ENCODE measurements at regions not wholly inside any gene's neighbourhood (a gene's known extent, or its start where the extent isn't known, plus 50 kb on each side); places are given as distances from the start of the nearest gene placed in this dataset.

GRCh38 chr9:28981711-28982110 is 1408.4 kb upstream of the C9orf72 start:
- Histone ChIP-seq H3K9me3 (replicated peaks; ENCODE audit: control insufficient read depth, insufficient read depth, low read length) (no peaks in the 10 kb centered on the region), H3K27me3 (ENCODE audit: control insufficient read depth in 2 of 2, insufficient read depth in 2 of 2, low read length in 2 of 2) (no peaks in the 10 kb centered on the region), H3K4me2 (ENCODE audit: insufficient read depth, low read length) (no peak overlapping the region), H3K9me1 (replicated peaks; ENCODE audit: control insufficient read depth, extremely low read depth, insufficient read depth, low read length) (no peaks in the 10 kb centered on the region), H2AFZ (ENCODE audit: low read depth, low read length) (no peak overlapping the region), H3K9ac (replicated peaks; ENCODE audit: extremely low read depth, insufficient read depth, low read length) (no peak overlapping the region), H3K79me2 (ENCODE audit: control insufficient read depth, insufficient read depth, low read length) (no peaks in the 10 kb centered on the region), H3K27ac (ENCODE audit: insufficient read depth, low read depth, low read length) (no peak overlapping the region), H3K4me3 (replicated peaks in 1 of 3; ENCODE audit: insufficient read depth in 1 of 3, low read depth in 1 of 3, low read length in 3 of 3) (no peak overlapping the region), H3K4me1 (ENCODE audit: control insufficient read depth, extremely low read depth, insufficient read depth, low read length) (no peaks in the 10 kb centered on the region), H3K36me3 (ENCODE audit: control insufficient read depth in 2 of 2, extremely low read depth in 1 of 2, insufficient read depth in 2 of 2, low read length in 2 of 2) (no peaks in the 10 kb centered on the region), H4K20me1 (replicated peaks; ENCODE audit: control insufficient read depth, extremely low read depth, insufficient read depth, low read length) (no peaks in the 10 kb centered on the region)
- TF ChIP-seq MAX (IDR thresholded peaks at IDR 0.05; ENCODE audit: insufficient read depth, insufficient read length) = no peak
- TF ChIP-seq, protein P1, sequence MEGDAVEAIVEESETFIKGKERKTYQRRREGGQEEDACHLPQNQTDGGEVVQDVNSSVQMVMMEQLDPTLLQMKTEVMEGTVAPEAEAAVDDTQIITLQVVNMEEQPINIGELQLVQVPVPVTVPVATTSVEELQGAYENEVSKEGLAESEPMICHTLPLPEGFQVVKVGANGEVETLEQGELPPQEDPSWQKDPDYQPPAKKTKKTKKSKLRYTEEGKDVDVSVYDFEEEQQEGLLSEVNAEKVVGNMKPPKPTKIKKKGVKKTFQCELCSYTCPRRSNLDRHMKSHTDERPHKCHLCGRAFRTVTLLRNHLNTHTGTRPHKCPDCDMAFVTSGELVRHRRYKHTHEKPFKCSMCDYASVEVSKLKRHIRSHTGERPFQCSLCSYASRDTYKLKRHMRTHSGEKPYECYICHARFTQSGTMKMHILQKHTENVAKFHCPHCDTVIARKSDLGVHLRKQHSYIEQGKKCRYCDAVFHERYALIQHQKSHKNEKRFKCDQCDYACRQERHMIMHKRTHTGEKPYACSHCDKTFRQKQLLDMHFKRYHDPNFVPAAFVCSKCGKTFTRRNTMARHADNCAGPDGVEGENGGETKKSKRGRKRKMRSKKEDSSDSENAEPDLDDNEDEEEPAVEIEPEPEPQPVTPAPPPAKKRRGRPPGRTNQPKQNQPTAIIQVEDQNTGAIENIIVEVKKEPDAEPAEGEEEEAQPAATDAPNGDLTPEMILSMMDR (IDR thresholded peaks at IDR 0.05; ENCODE audit: extremely low read depth in 1 of 2, insufficient read depth in 1 of 2, low read depth in 1 of 2, low read length in 2 of 2) = no peak
- TF ChIP-seq MYC (IDR thresholded peaks at IDR 0.05; ENCODE audit: low read depth, low read length) = no peak
- TF ChIP-seq POLR2AphosphoS5 (IDR thresholded peaks at IDR 0.05; ENCODE audit: insufficient read depth, low read depth, low read length) = no peak
- TF ChIP-seq EZH2 (IDR thresholded peaks at IDR 0.05; ENCODE audit: borderline replicate concordance, low read depth, low read length, severe bottlenecking) = no peak
- TF ChIP-seq JUN (IDR thresholded peaks at IDR 0.05; ENCODE audit: borderline replicate concordance, insufficient read depth, insufficient read length, low read depth) = no peak
- FAIRE-seq = no peak
- no peak for DNase-seq (ENCODE audit: low read depth, low spot score)
- POLR2A ChIA-PET = no interaction called here
- dilution Hi-C loops (cut with MboI; ENCODE audit: extremely low pct_ligation_motif_present, low sequenced_read_pairs) (no loop called here), intact Hi-C loops (cut with micrococcal nuclease) (no loop called here)
- CTCF ChIA-PET = no interaction called here
- BruUV-seq (replicated peaks) = no TSS peak

DNA sequence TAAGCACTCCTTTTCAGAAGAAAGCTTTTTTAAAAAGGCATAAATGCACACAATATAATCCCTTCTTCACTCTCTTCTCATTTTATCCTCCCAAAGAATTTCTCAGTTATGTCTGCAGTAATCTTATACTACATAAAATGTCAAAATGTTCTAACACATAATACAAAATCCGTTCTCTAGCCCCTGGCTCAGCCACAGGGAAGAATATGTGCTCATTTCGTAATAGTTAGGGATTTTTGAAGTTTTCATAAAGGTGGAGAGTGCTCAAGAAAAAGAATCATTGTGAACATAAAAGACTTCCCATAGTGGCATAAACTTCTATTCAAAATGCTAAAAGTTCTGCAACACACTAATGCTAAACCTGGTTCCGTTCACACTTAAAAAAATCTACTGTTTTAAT is 1410.7 kb upstream of the C9orf72 start:
- ChIA-PET CTCF (no interaction called here), POLR2A (no interaction called here)
- Histone ChIP-seq H3K79me2 (ENCODE audit: control insufficient read depth, insufficient read depth, low read length) (no peaks in the 10 kb centered on the region), H3K27ac (ENCODE audit: insufficient read depth, low read depth, low read length) (no peak overlapping the region), H3K27me3 (ENCODE audit: control insufficient read depth in 2 of 2, insufficient read depth in 2 of 2, low read length in 2 of 2) (no peaks in the 10 kb centered on the region), H4K20me1 (replicated peaks; ENCODE audit: control insufficient read depth, extremely low read depth, insufficient read depth, low read length) (no peaks in the 10 kb centered on the region), H3K9me3 (replicated peaks; ENCODE audit: control insufficient read depth, insufficient read depth, low read length) (no peaks in the 10 kb centered on the region), H3K36me3 (ENCODE audit: control insufficient read depth in 2 of 2, extremely low read depth in 1 of 2, insufficient read depth in 2 of 2, low read length in 2 of 2) (no peaks in the 10 kb centered on the region), H3K4me3 (replicated peaks in 1 of 3; ENCODE audit: insufficient read depth in 1 of 3, low read depth in 1 of 3, low read length in 3 of 3) (no peak overlapping the region), H3K9me1 (replicated peaks; ENCODE audit: control insufficient read depth, extremely low read depth, insufficient read depth, low read length) (no peaks in the 10 kb centered on the region), H3K4me2 (ENCODE audit: insufficient read depth, low read length) (no peak overlapping the region), H3K9ac (replicated peaks; ENCODE audit: extremely low read depth, insufficient read depth, low read length) (no peak overlapping the region), H3K4me1 (ENCODE audit: control insufficient read depth, extremely low read depth, insufficient read depth, low read length) (no peaks in the 10 kb centered on the region), H2AFZ (ENCODE audit: low read depth, low read length) (no peak overlapping the region)
- BruUV-seq (replicated peaks) = no TSS peak
- FAIRE-seq (no peak), DNase-seq (ENCODE audit: low read depth, low spot score) (no peak)
- intact Hi-C loops (cut with micrococcal nuclease) = no loop called here
- dilution Hi-C loops (cut with MboI; ENCODE audit: extremely low pct_ligation_motif_present, low sequenced_read_pairs) = no loop called here
- no peak for TF ChIP-seq FOS (IDR thresholded peaks at IDR 0.05; ENCODE audit: borderline replicate concordance, insufficient read depth, low read length)
- TF ChIP-seq, protein P1 (IDR thresholded peaks at IDR 0.05; ENCODE audit: extremely low read depth in 1 of 2, insufficient read depth in 1 of 2, low read depth in 1 of 2, low read length in 2 of 2) = no peak
- no peak for TF ChIP-seq MAX (IDR thresholded peaks at IDR 0.05; ENCODE audit: insufficient read depth, insufficient read length)
- TF ChIP-seq POLR2AphosphoS5 (IDR thresholded peaks at IDR 0.05; ENCODE audit: insufficient read depth, low read depth, low read length) = no peak
- no peak for TF ChIP-seq JUN (IDR thresholded peaks at IDR 0.05; ENCODE audit: borderline replicate concordance, insufficient read depth, insufficient read length, low read depth)
- TF ChIP-seq EZH2 (IDR thresholded peaks at IDR 0.05; ENCODE audit: borderline replicate concordance, low read depth, low read length, severe bottlenecking) = no peak
